DMS153 treated with DMSO at 0.1 percent for 48 hours (cell line): ENCODE measurements at regions not wholly inside any gene's neighbourhood (a gene's known extent, or its start where the extent isn't known, plus 50 kb on each side); places are given as distances from the start of the nearest gene placed in this dataset.
A peak's percentile ranks its signal among the peaks of the same experiment; 100 is the strongest.
"Not testable (repeated sequence)": the region's sequence is repeated elsewhere in the genome, so short reads cannot be mapped to it uniquely, and the experiment has no call there.

Experiments
- DNase-seq: peaks from one replicate; lab custom pipeline; 2025; ENCODE audit not compliant: unreplicated experiment; lab: John Stamatoyannopoulos, UW

- no peak for DNase-seq
Observed at GRCh38 chr5:147075187-147075586, 159.6 kb upstream of the STK32A start.

GRCh38 chr5:147080391-147080790 is 154.4 kb upstream of the STK32A start:
- no peak for DNase-seq

DNA sequence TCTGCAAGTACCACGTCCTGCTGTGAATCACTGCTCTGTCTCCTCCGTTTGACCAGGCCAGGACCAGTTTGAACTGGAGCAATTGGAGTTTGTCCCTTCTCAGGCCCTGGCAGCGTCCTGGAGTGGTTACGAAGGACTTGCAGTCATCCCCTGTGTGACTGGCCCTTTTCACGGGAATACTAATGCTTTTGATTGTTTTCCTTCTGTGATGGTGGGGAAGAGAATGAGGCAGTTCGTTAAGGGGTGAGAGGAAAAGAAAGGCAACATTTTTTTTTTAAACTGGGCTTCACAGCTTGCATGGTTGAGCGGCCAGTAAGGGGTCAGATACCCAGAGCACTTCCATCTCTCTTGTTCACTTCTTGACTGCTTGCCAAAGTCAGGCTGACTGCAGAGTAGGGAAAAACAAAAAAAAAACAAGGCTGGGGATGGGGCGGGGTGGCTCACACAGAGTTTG is 153.5 kb upstream of the STK32A start:
- DNase-seq = no peak

- no peak for DNase-seq
Observed at GRCh38 chr5:147084702-147085101, 150.1 kb upstream of the STK32A start.

GRCh38 chr5:147085409-147085808 is 149.4 kb upstream of the STK32A start:
- DNase-seq = no peak

GRCh38 chr5:147092044-147092443 is 142.8 kb upstream of the STK32A start:
- no peak for DNase-seq

DNA sequence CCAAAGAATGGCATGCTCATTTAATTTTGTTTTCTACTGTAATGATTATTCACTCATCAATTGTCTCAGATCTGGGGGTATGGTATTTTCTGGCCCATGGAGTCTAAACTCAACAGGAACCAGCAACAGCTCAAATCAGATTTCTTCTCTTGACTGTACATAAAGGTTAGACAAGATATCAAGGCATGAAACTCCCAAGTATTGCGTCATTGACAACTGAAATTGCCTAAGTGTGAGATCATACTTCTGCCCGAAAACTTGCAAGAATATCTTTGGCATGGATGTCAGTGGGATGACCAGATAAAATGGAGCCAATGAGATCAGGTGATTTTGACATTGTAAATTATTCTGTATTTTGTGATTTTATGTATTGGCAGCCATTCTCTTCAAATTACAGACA is 141.7 kb upstream of the STK32A start:
- DNase-seq = no peak

DNA sequence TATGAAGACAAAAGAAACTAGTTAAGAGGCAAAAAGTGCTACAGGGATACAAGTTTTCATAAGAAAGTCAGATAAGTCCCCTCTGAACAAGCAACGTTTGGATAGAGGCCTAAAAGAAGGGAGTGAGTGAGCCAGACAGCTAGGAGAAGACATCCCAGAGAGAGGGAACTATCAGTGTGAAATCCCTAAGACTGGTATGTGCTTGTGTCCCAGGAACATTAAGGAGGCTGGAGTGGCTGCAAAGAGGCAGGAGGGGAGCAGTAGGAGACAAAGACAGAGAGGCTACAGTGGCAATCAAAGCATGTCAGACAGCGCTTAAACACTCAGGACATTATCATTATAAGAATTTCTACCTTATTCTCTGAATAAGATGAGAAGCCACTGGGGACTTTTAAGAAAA is 139.1 kb upstream of the STK32A start:
- DNase-seq = no peak

DNA sequence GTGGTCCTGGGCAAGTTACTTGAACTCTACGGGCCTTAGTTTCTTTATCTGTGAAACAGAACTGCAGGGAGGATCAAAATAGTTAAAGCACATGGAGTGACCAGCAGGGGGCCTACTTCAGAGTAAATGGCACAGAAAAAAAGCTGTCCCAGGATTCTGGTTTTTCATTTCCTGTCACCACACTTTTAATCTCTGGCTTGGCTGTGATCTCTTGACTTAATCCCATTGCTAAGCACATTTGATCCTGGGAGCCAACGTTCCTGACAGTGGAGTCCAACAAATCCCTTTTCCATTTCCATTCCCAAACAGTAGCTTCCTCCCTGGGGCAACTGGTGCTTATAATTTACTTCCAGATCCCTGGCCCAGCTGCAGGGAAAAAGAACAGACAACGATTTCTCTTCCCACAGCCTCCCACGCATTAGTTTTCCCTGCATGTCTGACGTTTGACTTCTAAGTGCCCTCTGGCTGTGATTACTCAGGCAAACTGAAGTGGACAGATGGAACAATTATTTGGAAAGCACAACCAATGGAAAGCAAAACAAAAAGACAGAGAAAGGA is 136.5 kb upstream of the STK32A start:
- peak; percentile 41 for DNase-seq

GRCh38 chr5:147101659-147102369 is 133.0 kb upstream of the STK32A start:
- no peak for DNase-seq

DNA sequence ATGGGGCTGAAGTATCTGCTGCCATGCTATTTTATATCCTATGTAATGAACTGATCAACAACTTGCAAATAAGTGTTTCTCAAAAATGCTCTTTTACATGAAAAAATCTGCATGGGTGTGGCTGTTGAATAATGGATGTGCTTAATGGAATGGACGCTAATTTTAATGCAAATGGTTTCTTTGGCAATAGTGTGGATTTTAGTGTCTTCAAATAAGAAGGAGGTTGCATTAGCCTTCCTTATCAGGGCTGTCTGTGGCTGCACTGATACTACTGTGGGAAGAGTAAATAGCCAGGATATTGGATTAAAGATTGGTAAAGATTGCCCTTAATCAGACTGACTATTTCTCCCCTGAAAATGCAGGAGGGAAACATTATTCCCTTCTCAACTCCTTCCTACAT is 121.9 kb upstream of the STK32A start:
- DNase-seq = no peak

DNA sequence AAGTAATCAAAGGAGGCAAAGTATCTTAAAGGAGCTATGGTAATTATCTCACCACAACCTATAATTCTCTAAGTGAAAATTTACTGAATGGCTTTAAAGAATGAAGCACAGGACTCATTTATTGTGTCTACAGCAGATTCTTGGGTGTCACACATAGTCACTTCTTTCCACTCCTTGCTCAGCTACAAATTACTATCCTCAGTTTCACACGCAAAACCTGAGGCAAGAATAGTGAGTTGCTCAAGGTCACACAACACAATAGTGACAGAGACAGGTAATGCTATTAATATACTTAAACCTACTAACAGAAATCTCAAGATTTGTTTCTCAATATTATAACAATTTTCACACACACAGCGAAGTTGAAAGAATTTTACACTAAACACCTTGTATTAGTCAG is 120.9 kb upstream of the STK32A start:
- DNase-seq = no peak

DNA sequence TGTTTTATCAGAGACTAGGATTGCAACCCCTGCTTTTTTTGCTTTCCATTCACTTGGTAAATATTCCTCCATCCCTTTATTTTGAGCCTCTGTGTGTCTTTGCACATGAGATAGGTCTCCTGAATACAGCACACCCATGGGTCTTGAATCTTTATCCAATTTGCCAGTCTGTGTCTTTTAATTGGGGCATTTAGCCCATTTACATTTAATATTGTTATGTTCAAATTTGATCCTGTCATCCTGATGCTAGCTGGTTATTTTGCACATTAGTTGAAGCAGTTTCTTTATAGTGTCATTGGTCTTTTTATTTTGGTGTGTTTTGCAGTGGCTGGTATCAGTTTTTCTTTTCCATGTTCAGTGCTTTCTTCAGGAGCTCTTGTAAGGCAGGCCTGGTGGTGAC is 95.1 kb upstream of the STK32A start:
- DNase-seq = not testable (repeated sequence)

GRCh38 chr5:147140558-147140957 is 94.3 kb upstream of the STK32A start:
- peak; percentile 18 for DNase-seq

DNA sequence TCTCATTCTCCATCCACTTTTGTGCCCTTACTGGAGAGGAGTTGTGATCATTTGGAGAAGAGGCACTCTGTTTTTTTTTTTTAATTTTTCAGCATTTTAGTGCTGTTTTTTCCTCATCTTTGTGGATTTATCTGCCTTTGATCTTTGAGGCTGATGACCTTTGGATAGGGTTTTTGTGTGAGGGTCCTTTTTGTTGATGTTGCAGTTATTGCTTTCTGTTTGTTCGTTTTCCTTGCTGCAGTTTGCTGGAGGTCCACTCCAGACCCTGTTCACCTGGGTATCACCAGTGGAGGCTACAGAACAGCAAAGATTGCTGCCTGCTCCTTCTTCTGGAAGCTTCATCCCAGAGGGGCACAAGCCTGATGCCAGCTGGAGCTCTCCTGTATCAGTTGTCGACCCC is 93.2 kb upstream of the STK32A start:
- not testable (repeated sequence) for DNase-seq

DNA sequence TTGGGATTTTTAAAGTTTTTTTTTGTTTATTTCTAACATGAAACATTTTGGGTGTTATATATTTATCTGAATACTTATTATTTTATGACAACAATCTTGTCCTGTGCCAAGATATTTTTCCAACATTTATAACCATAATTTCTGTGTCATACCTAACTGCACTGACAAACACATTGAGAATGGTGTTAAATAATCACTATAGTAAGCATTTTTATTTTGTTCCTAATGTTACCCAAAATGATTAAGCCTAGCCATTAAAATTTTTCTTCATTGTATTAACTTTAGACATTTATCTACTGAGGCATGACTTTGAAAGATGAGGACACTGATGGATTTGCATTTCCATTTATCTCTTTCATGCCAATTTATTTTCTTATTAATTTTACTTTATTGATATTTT is 91.6 kb upstream of the STK32A start:
- DNase-seq = no peak

DNA sequence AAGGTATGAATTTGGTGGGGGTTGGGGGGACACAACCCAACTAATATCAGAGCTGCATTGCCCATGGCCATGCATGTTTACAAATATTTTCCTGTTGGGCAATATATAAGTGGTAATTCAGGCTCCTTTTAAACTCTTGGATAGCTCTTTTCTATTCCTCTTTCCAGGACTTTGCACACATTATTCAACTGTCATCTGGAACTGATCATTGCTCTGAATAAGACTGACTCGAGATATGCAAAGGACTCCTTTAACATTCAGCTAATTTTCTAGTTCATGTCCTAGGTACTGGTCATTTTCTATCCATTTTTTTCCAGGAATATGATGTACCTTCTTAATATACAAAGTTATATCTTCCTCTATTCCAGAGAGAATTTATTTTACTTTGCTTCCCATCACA is 89.5 kb upstream of the STK32A start:
- no peak for DNase-seq

GRCh38 chr5:147148715-147149114 is 86.1 kb upstream of the STK32A start:
- no peak for DNase-seq

DNA sequence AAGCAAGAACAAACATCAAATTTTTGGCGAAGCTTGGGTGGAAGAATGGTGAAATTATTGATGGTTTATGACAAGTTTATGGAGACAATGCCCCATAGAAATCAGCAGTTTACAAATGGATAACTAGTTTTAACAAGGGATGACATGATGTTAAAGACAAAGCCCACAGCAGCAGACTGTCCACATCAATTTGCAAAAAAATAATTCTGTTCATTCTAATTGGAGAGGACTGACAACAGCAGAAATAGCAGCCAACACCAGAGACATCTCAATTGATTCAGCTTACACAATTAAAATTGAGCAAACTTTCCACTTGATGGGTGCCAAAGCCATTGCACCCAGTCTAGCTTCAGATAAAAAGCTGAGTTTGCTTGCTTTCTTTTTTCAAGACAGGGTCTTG is 82.7 kb upstream of the STK32A start:
- DNase-seq = no peak

DNA sequence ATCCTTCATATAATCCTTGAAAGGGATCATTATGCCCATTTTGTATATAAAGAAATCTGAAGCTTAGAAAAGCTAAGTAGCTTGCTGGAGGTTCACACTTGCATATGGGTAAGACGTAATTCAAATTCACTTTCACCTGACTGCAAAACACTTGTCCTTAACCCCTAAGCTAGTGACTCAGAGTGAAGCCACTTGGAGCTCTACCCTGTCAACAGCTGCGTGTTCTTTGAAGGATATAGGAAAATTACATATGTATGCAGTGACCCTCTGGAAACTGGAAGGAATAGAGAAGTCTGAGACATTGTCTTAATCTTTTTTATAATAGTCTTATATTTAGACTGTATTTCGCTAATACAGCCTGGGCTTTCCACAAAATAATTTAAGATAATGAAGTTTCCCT is 80.0 kb upstream of the STK32A start:
- DNase-seq = no peak

DNA sequence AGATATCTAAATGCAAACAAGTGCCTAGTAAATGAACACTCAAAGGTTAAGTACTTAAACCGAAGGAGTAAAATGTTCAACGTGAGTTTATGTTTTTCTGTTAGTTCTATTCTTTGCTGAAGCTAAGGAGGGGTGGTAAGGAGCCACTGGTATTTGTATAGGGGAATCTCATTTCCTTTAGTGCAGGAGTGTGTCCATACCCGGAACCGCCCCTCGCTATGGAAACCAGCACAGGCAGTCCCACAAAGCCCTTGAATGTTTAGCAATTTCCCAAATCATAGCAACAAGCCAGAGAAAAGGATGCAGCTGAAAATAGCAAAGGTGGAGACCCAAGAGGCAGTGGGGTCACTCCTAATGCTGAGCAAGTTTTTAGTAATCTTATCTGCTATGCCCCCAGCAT is 78.8 kb upstream of the STK32A start:
- no peak for DNase-seq

- DNase-seq = no peak
Observed at GRCh38 chr5:147160902-147161700, 73.7 kb upstream of the STK32A start.
